ENCODE measurements at regions not wholly inside any gene's neighbourhood (a gene's known extent, or its start where the extent isn't known, plus 50 kb on each side); places are given as distances from the start of the nearest gene placed in this dataset.

- Histone ChIP-seq H3K4me2 (ENCODE audit: low read length) (no peak overlapping the region), H4K20me1 (ENCODE audit: insufficient read depth) (no peaks in the 10 kb centered on the region), H2AFZ (ENCODE audit: low read depth, low read length, poor library complexity, severe bottlenecking) (no peak overlapping the region), H3K4me3 (replicated peaks in 1 of 2; ENCODE audit: low read depth in 1 of 2, low read length in 2 of 2) (no peak overlapping the region), H3K36me3 (ENCODE audit: control insufficient read depth in 1 of 2, insufficient read depth in 2 of 2, low read length in 2 of 2) (no peaks in the 10 kb centered on the region), H3K27me3 (ENCODE audit: insufficient read depth, low read length) (no peaks in the 10 kb centered on the region), H3K27ac (ENCODE audit: low read depth, low read length) (no peak overlapping the region), H3K4me1 (ENCODE audit: control insufficient read depth in 1 of 2, insufficient read depth in 2 of 2, low read length in 2 of 2) (no peaks in the 10 kb centered on the region), H3K9me3 (ENCODE audit: control insufficient read depth in 1 of 2, insufficient read depth in 1 of 2, low read depth in 1 of 2, low read length in 2 of 2) (no peaks in the 10 kb centered on the region; a peak in 1 of 4 replicates), H3K9me2 (ENCODE audit: insufficient read depth) (no peaks in the 10 kb centered on the region), H3K9ac (ENCODE audit: low read length) (no peak overlapping the region), H3K79me2 (ENCODE audit: insufficient read depth, low read length) (no peaks in the 10 kb centered on the region)
- BruUV-seq (replicated peaks): no TSS peak
- ChIA-PET POLR2A (no interaction called here), CTCF (no interaction called here), RAD21 (ENCODE audit: low non-redundant PET in 1 of 2, low total read pairs in 2 of 2, uncharacterized antibody in 2 of 2, unreplicated experiment in 2 of 2) (no interaction called here)
- intact Hi-C loops (cut with micrococcal nuclease): no loop called here
- DNase-seq (ENCODE audit: low read depth, low spot score) (no peak), ATAC-seq (no peak)
- TF ChIP-seq MAX (IDR thresholded peaks at IDR 0.05) (no peak), EZH2phosphoT487 (IDR thresholded peaks at IDR 0.05; ENCODE audit: borderline replicate concordance) (no peak), EZH2 (IDR thresholded peaks at IDR 0.05) (no peak)
Measured at GRCh38 chr18:45378933-45379332, 236.3 kb upstream of the SLC14A2 start.

GRCh38 chr18:45379903-45380302, 235.4 kb upstream of the SLC14A2 start:
- Histone ChIP-seq H2AFZ (ENCODE audit: low read depth, low read length, poor library complexity, severe bottlenecking) (no peak overlapping the region), H3K4me3 (replicated peaks in 1 of 2; ENCODE audit: low read depth in 1 of 2, low read length in 2 of 2) (no peak overlapping the region), H3K9me2 (ENCODE audit: insufficient read depth) (no peaks in the 10 kb centered on the region), H3K4me1 (ENCODE audit: control insufficient read depth in 1 of 2, insufficient read depth in 2 of 2, low read length in 2 of 2) (no peaks in the 10 kb centered on the region), H3K4me2 (ENCODE audit: low read length) (no peak overlapping the region), H3K36me3 (ENCODE audit: control insufficient read depth in 1 of 2, insufficient read depth in 2 of 2, low read length in 2 of 2) (no peaks in the 10 kb centered on the region), H3K79me2 (ENCODE audit: insufficient read depth, low read length) (no peaks in the 10 kb centered on the region), H3K9ac (ENCODE audit: low read length) (no peak overlapping the region), H3K27me3 (ENCODE audit: insufficient read depth, low read length) (no peaks in the 10 kb centered on the region), H3K9me3 (ENCODE audit: control insufficient read depth in 1 of 2, insufficient read depth in 1 of 2, low read depth in 1 of 2, low read length in 2 of 2) (no peaks in the 10 kb centered on the region; a peak in 1 of 4 replicates), H4K20me1 (ENCODE audit: insufficient read depth) (no peaks in the 10 kb centered on the region), H3K27ac (ENCODE audit: low read depth, low read length) (no peak overlapping the region)
- no peak for ATAC-seq
- no peak for DNase-seq (ENCODE audit: low read depth, low spot score)
- POLR2A ChIA-PET: no interaction called here
- RAD21 ChIA-PET (ENCODE audit: low non-redundant PET in 1 of 2, low total read pairs in 2 of 2, uncharacterized antibody in 2 of 2, unreplicated experiment in 2 of 2): no interaction called here
- intact Hi-C loops (cut with micrococcal nuclease): no loop called here
- no TSS peak for BruUV-seq (replicated peaks)
- CTCF ChIA-PET: no interaction called here
- TF ChIP-seq SP1 (IDR thresholded peaks at IDR 0.05; ENCODE audit: low read depth): no peak

GRCh38 chr18:45381282-45381681, 234.0 kb upstream of the SLC14A2 start:
- RAD21 ChIA-PET (ENCODE audit: low non-redundant PET in 1 of 2, low total read pairs in 2 of 2, uncharacterized antibody in 2 of 2, unreplicated experiment in 2 of 2): no interaction called here
- no peak for DNase-seq (ENCODE audit: low read depth, low spot score)
- no peaks in the 10 kb centered on the region for H3K9me2 ChIP-seq (ENCODE audit: insufficient read depth)
- BruUV-seq (replicated peaks): no TSS peak
- POLR2A ChIA-PET: no interaction called here
- H3K27ac ChIP-seq (ENCODE audit: low read depth, low read length): no peak overlapping the region
- no peaks in the 10 kb centered on the region for H3K4me1 ChIP-seq (ENCODE audit: control insufficient read depth in 1 of 2, insufficient read depth in 2 of 2, low read length in 2 of 2)
- no peak overlapping the region for H3K9ac ChIP-seq (ENCODE audit: low read length)
- H3K9me3 ChIP-seq (ENCODE audit: control insufficient read depth in 1 of 2, insufficient read depth in 1 of 2, low read depth in 1 of 2, low read length in 2 of 2): no peaks in the 10 kb centered on the region; a peak in 1 of 4 replicates
- no peak for ATAC-seq
- H2AFZ ChIP-seq (ENCODE audit: low read depth, low read length, poor library complexity, severe bottlenecking): no peak overlapping the region
- no peak overlapping the region for H3K4me3 ChIP-seq (replicated peaks in 1 of 2; ENCODE audit: low read depth in 1 of 2, low read length in 2 of 2)
- no peaks in the 10 kb centered on the region for H3K27me3 ChIP-seq (ENCODE audit: insufficient read depth, low read length)
- no peak overlapping the region for H3K4me2 ChIP-seq (ENCODE audit: low read length)
- H3K36me3 ChIP-seq (ENCODE audit: control insufficient read depth in 1 of 2, insufficient read depth in 2 of 2, low read length in 2 of 2): no peaks in the 10 kb centered on the region
- no peaks in the 10 kb centered on the region for H3K79me2 ChIP-seq (ENCODE audit: insufficient read depth, low read length)
- CTCF ChIA-PET: no interaction called here
- intact Hi-C loops (cut with micrococcal nuclease): no loop called here
- no peaks in the 10 kb centered on the region for H4K20me1 ChIP-seq (ENCODE audit: insufficient read depth)
- no peak for TF ChIP-seq MAX (IDR thresholded peaks at IDR 0.05)
- TF ChIP-seq CBX3 (IDR thresholded peaks at IDR 0.05; ENCODE audit: low read depth): no peak
- no peak for TF ChIP-seq CTCF (IDR thresholded peaks at IDR 0.05 in 2 of 3, conservative IDR thresholded peaks at IDR 0.05 in 1 of 3; ENCODE audit: borderline replicate concordance in 1 of 3, insufficient read depth in 1 of 3, low read depth in 2 of 3, low read length in 2 of 3)
- no peak for TF ChIP-seq SIN3A (IDR thresholded peaks at IDR 0.05; ENCODE audit: low read depth)
- no peak for TF ChIP-seq SRF (IDR thresholded peaks at IDR 0.05; ENCODE audit: low read depth)
- TF ChIP-seq ATF3 (IDR thresholded peaks at IDR 0.05): no peak
- no peak for TF ChIP-seq RAD21 (IDR thresholded peaks at IDR 0.05; ENCODE audit: low read depth)
- no peak for TF ChIP-seq EZH2 (IDR thresholded peaks at IDR 0.05)
- TF ChIP-seq SP1 (IDR thresholded peaks at IDR 0.05; ENCODE audit: low read depth): no peak
- TF ChIP-seq POLR2AphosphoS5 (IDR thresholded peaks at IDR 0.05; ENCODE audit: low read depth, low read length): no peak
- no peak for TF ChIP-seq YY1 (IDR thresholded peaks at IDR 0.05; ENCODE audit: extremely low read depth, insufficient replicate concordance, low read depth, low read length)
- TF ChIP-seq EGR1 (IDR thresholded peaks at IDR 0.05; ENCODE audit: low read depth): no peak
- TF ChIP-seq JUND (IDR thresholded peaks at IDR 0.05): no peak
